Inferior parietal cortex (tissue), 1 donor: ENCODE measurements at regions not wholly inside any gene's neighbourhood (a gene's known extent, or its start where the extent isn't known, plus 50 kb on each side); places are given as distances from the start of the nearest gene placed in this dataset.
"Not testable (repeated sequence)": the region's sequence is repeated elsewhere in the genome, so short reads cannot be mapped to it uniquely, and the experiment has no call there.

Experiments
- DNase-seq: peaks from one replicate; pipeline ENCODE4 v3.0.0-alpha.2; 2016; ENCODE audit errors: extremely low spot score

- no peak for DNase-seq
These were observed 109.9 kb downstream of the UTRN start for GRCh38 chr6:144395014-144395413.

DNA sequence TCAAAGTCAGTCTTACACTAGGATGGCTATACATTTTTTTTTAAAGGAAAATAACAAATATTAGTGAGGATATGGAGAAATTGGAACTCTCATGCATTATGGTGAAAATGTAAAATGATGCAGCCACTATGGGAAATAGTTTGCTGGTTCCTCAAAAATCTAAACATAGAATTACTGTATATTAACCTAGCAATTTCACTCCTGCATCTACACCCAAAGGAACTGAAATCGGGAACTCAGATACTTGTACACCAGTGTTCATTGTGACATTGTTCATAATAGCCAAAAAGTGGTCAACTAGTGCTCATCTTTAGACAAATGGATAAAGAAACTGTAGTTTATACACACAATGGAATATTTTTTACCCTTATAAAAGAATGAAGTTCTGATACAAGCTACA is 110.7 kb downstream of the UTRN start:
- no peak for DNase-seq

GRCh38 chr6:144397141-144397540 is 112.0 kb downstream of the UTRN start:
- DNase-seq: no peak

- DNase-seq: no peak
These were observed 115.2 kb downstream of the UTRN start for GRCh38 chr6:144400321-144400720.

DNA sequence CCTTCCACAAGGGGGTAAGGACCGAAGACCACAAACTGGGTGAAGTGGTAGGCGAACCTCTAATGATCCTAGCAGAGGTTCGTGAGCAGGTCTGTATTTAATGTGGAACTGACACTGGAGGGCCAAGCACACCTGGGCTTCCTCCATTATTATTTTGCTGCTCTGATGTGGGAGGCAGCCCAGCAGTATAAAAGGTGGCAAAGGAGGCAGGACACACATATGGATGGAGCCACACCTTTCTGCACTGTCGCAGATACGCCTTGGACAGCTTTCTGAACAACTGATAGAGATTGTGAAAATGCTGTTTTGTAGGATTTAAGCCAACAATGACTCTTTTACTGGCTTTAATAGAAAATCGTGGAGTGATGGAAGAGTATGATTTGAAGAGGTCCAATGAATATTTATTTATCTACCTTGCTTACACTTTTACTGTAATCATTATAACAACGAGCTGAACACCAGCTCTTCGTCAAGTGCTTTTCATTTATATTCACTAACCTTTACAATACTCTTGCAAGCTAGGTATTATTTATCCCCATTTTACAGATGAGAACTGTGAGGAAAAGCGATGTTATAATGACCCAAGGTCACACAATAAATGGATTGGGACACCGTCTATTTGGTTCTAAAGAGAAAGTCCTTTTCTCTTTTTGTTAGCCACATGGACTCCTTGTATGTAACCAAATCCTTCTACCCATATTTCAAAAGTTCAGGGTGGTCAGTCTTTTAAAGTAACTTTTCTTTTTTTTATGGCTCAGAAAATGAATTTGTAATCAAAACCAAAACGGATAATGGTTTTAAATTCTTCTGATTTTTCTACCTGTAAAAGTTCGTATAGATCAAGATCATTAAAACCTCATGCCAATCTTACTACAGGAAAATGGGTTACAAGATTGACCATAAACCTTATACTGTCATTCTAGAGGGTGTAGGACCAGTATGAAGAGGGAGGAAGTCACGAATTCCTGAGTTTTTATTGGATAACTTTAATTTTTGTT is 116.9 kb downstream of the UTRN start:
- DNase-seq: no peak

DNA sequence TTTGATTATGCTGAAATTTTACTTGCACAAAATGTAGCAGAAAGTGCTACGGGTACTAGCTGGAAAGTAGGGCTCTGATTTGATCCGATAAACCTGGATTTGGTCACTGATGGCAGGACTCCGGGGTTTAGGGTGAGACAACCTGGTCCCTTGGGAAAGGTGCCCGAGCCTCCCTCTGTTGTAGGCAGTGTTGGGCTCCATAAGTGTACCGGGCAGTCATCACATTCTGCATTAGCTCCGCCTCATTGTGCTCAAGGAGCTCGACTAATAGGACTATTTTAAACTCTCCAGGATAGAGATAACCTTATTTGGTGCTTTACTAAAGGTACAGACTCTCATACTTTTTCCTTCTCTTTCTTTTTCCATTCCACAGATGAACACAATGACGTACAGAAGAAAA is 117.6 kb downstream of the UTRN start:
- DNase-seq: no peak

- DNase-seq: no peak
These were observed 120.0 kb downstream of the UTRN start for GRCh38 chr6:144405163-144405562.

GRCh38 chr6:144406796-144407195 is 121.7 kb downstream of the UTRN start:
- DNase-seq: no peak

- no peak for DNase-seq
These were observed 123.0 kb downstream of the UTRN start for GRCh38 chr6:144408161-144408560.

- no peak for DNase-seq
These were observed 124.9 kb downstream of the UTRN start for GRCh38 chr6:144410059-144410458.

DNA sequence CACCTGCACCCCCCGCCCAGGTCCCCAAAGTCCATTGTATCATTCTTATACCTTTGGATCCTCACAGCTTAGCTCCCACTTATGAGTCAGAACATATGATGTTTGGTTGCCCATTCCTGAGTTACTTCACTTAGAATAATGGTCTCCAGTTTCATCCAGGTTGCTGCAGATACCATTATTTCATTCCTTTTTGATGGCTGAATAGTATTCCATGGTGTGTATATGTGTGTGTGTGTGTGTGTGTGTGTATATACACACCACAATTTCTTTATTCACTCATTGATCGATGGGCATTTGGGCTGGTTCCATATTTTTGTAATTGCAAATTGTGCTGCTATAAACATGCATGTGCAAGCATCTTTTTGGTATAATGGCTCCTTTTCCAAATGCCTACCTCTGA is 125.4 kb downstream of the UTRN start:
- DNase-seq: not testable (repeated sequence)

DNA sequence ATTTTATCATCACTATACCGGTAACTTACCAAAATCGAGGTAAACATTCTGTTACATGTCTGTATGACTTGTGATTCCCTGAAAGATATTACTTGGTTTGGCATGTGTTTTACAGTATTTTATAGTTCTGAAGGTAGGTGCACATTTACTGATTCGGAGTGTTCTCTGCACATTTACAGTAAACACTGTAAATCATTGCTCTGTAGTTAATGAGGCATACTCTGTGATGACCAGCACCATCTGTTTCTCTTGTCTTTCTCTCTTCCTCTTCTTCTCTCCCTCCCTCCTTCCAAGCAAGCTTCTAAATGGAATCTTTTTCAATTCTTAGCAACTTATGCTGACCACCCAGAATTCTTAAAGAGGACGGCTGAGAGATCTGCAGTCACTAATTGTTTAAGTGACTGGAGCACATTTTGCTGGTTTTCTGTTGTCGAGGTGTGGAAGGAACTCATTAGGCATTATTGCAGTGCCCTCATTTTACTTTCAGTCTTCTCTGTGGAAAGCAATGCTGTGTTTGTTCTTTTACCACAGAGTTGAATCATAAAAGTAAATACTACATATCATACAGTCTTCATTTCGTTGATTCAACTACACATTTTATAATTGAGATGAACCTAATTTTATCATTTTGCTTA is 126.5 kb downstream of the UTRN start:
- no peak for DNase-seq

DNA sequence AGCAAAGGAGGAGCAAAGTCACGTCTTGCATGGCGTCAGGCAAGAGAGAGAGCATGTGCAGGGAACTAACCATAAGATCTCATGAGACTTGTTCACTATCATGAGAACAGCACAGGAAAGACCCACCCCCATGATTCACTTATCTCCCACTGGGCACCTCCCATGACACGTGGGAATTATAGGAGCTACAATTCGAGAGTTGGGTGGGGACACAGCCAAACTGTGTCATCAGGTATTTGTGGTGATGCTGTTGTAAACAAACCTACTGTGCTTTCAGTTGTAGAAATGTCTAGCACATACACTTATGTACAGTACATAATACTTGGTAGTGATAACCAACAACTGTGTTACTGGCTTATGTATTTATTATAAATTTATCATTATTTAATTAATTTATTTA is 128.3 kb downstream of the UTRN start:
- no peak for DNase-seq

DNA sequence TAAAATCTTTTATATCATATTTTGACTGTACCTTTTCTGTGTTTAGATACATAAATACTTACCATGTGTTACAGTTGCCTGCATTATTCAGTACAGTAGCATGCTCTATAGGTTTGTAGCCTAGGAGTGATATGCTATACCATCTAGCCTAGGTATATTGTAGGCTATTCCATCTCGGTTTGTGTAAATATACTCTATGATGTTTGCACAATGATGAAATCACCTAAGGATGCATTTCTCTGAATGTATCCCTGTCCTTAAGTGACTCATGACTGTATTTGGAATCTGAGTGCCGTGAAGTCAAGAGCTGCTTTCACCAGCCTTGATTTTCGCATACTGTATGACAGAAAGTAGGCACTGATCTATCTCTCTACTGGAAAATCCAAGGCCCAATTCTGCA is 129.9 kb downstream of the UTRN start:
- DNase-seq: no peak

- DNase-seq: no peak
These were observed 130.7 kb downstream of the UTRN start for GRCh38 chr6:144415835-144416237.

DNA sequence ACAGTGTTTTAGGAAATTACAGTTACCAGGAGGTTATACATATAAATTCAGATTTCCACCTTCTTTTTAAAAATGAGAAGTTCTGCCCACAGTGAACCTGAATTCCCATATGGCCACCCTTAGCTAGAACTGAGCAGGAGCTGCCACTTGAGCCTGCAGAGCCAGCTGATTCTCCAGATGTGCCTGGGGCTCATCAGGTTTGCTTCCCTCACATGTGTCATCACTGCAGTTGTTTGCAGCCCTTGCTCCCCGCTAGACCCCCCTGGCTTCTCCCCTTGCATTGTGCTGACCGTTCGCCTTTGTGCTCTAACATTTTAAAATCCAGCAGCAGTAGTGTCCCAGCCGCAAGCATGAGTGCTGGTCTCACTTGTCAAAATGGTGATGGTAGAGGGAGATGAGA is 131.1 kb downstream of the UTRN start:
- no peak for DNase-seq

DNA sequence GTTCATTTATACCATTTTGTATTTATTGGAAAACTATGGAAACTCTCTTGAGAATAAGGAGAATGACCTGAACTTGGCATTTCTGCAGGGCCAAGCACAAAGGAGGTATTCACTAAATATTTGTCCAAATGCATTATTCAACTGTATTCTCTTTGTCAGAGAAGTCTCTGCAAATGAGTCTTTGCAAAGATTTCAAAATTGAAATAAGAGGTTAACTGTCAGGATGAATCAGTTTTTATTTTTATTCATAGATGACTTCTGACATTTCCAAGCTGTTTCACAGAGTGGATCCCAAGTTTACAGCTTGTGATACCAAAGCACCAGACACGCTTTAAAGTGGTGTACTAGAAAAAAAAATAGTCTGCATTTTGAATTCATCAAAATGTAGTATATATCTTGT is 131.6 kb downstream of the UTRN start:
- no peak for DNase-seq

GRCh38 chr6:144417681-144418080 is 132.5 kb downstream of the UTRN start:
- no peak for DNase-seq

DNA sequence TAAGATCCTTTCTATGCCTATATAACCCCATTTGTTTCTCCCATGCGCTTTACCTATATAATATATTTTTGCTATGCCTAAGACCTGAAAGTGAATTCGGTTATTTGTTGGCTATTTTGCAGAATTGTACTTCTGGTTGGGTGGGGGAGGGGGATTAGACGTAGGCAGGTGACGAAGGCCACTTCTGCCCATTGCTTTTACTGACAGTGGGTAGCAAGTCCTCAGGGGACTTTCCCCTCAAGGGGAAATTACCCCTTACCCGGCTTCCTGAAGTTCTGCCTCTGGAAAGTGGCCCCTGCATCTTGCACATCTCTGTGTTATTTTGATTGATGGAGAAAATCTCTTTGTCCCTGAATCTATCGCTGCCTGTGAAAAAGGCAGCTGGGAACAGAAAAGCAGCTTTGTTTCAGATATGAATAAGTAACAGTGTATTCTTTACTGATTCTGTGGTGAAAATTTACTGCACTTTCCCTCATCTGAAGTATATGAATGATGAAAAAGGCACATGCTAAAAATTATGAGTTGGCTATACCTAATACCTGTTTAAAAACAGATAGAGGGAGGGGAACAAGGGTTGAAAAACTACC is 133.9 kb downstream of the UTRN start:
- no peak for DNase-seq

DNA sequence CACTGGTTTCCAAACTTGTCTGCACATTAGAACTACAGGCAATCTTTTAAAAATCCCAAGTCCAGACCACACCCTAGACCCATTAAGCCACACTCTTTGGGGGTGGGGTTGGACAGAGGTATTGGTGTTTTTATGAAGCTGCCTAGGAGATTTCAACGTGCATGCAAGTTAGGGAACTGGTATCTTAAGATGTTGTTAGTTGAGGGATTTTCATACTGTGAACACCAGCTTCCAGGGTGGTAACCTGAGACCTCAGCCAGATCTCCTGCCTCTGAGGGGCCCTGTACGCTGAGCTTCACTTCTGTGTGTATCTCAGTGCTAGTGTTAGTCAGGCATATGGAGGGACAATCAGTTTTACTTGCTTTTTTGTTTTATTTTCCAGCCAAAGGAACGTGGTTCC is 138.0 kb downstream of the UTRN start:
- no peak for DNase-seq

- no peak for DNase-seq
These were observed 144.6 kb downstream of the UTRN start for GRCh38 chr6:144429753-144430152.

GRCh38 chr6:144433446-144433845 is 148.3 kb downstream of the UTRN start:
- not testable (repeated sequence) for DNase-seq
